ENCODE measurements at regions not wholly inside any gene's neighbourhood (a gene's known extent, or its start where the extent isn't known, plus 50 kb on each side); places are given as distances from the start of the nearest gene placed in this dataset.

DNA sequence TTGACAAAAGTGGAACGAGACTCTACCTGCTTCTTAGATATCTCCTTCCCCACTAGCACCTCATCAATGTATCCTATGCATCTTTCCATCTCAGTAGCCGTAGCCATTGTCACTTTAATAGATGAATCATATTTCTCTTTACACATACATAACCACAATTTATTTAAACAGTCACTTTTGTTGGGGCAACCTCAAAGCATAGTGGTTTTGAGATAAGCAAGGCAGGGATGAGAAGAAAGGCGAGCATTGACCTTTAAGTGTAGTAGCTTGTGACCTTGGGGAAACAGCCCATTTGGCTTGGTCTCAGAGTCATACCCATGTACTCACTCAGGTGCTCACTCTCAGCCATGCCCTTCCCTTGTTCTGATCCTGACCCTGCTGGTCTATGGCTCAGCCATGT lies 260.1 kb downstream of the C1orf94 start:
- Histone ChIP-seq H3K9ac (ENCODE audit: low read length) (no peak overlapping the region), H3K9me3 (ENCODE audit: control insufficient read depth in 1 of 2, insufficient read depth in 1 of 2, low read depth in 1 of 2, low read length in 2 of 2) (no peaks in the 10 kb centered on the region), H3K27ac (ENCODE audit: low read depth, low read length) (no peak overlapping the region), H3K4me1 (ENCODE audit: control insufficient read depth in 1 of 2, insufficient read depth in 2 of 2, low read length in 2 of 2) (no peaks in the 10 kb centered on the region), H3K36me3 (ENCODE audit: control insufficient read depth in 1 of 2, insufficient read depth in 2 of 2, low read length in 2 of 2) (no peaks in the 10 kb centered on the region), H2AFZ (ENCODE audit: low read depth, low read length, poor library complexity, severe bottlenecking) (no peak overlapping the region), H4K20me1 (ENCODE audit: insufficient read depth) (no peaks in the 10 kb centered on the region), H3K27me3 (ENCODE audit: insufficient read depth, low read length) (peaks cover 36% of the 10 kb centered on the region), H3K79me2 (ENCODE audit: insufficient read depth, low read length) (no peaks in the 10 kb centered on the region), H3K9me2 (ENCODE audit: insufficient read depth) (no peaks in the 10 kb centered on the region), H3K4me2 (ENCODE audit: low read length) (no peak overlapping the region), H3K4me3 (replicated peaks in 1 of 2; ENCODE audit: low read depth in 1 of 2, low read length in 2 of 2) (no peak overlapping the region)
- POLR2A ChIA-PET: no interaction called here
- TF ChIP-seq, protein P1, sequence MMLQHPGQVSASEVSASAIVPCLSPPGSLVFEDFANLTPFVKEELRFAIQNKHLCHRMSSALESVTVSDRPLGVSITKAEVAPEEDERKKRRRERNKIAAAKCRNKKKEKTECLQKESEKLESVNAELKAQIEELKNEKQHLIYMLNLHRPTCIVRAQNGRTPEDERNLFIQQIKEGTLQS (IDR thresholded peaks at IDR 0.05): no peak
- TF ChIP-seq CBX3 (IDR thresholded peaks at IDR 0.05; ENCODE audit: low read depth) (no peak), SP1 (IDR thresholded peaks at IDR 0.05; ENCODE audit: low read depth) (no peak), POLR2AphosphoS5 (IDR thresholded peaks at IDR 0.05; ENCODE audit: low read depth, low read length) (no peak), EGR1 (IDR thresholded peaks at IDR 0.05; ENCODE audit: low read depth) (no peak), ZNF274 (IDR thresholded peaks at IDR 0.05; ENCODE audit: low read depth, low read length) (no peak), TCF7L2 (IDR thresholded peaks at IDR 0.05; ENCODE audit: borderline replicate concordance, extremely low read depth, insufficient read depth, insufficient read length) (no peak), JUND (IDR thresholded peaks at IDR 0.05) (no peak)
- TF ChIP-seq, protein P2, sequence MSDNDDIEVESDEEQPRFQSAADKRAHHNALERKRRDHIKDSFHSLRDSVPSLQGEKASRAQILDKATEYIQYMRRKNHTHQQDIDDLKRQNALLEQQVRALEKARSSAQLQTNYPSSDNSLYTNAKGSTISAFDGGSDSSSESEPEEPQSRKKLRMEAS (IDR thresholded peaks at IDR 0.05): no peak
- TF ChIP-seq, protein P3, sequence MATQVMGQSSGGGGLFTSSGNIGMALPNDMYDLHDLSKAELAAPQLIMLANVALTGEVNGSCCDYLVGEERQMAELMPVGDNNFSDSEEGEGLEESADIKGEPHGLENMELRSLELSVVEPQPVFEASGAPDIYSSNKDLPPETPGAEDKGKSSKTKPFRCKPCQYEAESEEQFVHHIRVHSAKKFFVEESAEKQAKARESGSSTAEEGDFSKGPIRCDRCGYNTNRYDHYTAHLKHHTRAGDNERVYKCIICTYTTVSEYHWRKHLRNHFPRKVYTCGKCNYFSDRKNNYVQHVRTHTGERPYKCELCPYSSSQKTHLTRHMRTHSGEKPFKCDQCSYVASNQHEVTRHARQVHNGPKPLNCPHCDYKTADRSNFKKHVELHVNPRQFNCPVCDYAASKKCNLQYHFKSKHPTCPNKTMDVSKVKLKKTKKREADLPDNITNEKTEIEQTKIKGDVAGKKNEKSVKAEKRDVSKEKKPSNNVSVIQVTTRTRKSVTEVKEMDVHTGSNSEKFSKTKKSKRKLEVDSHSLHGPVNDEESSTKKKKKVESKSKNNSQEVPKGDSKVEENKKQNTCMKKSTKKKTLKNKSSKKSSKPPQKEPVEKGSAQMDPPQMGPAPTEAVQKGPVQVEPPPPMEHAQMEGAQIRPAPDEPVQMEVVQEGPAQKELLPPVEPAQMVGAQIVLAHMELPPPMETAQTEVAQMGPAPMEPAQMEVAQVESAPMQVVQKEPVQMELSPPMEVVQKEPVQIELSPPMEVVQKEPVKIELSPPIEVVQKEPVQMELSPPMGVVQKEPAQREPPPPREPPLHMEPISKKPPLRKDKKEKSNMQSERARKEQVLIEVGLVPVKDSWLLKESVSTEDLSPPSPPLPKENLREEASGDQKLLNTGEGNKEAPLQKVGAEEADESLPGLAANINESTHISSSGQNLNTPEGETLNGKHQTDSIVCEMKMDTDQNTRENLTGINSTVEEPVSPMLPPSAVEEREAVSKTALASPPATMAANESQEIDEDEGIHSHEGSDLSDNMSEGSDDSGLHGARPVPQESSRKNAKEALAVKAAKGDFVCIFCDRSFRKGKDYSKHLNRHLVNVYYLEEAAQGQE (IDR thresholded peaks at IDR 0.05; ENCODE audit: low read depth): no peak
- TF ChIP-seq, protein P4, sequence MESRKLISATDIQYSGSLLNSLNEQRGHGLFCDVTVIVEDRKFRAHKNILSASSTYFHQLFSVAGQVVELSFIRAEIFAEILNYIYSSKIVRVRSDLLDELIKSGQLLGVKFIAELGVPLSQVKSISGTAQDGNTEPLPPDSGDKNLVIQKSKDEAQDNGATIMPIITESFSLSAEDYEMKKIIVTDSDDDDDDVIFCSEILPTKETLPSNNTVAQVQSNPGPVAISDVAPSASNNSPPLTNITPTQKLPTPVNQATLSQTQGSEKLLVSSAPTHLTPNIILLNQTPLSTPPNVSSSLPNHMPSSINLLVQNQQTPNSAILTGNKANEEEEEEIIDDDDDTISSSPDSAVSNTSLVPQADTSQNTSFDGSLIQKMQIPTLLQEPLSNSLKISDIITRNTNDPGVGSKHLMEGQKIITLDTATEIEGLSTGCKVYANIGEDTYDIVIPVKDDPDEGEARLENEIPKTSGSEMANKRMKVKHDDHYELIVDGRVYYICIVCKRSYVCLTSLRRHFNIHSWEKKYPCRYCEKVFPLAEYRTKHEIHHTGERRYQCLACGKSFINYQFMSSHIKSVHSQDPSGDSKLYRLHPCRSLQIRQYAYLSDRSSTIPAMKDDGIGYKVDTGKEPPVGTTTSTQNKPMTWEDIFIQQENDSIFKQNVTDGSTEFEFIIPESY (IDR thresholded peaks at IDR 0.05; ENCODE audit: extremely low read depth, insufficient replicate concordance, low read length): no peak
- RAD21 ChIA-PET (ENCODE audit: low non-redundant PET in 1 of 2, low total read pairs in 2 of 2, uncharacterized antibody in 2 of 2, unreplicated experiment in 2 of 2): no interaction called here
- no TSS peak for BruUV-seq (replicated peaks)
- intact Hi-C loops (cut with micrococcal nuclease): no loop called here
- DNase-seq (ENCODE audit: low read depth, low spot score): no peak
- CTCF ChIA-PET: no interaction called here
- no peak for ATAC-seq

Data from HCT116 (cell line).